ENCODE measurements at regions not wholly inside any gene's neighbourhood (a gene's known extent, or its start where the extent isn't known, plus 50 kb on each side); places are given as distances from the start of the nearest gene placed in this dataset.
A peak's percentile ranks its signal among the peaks of the same experiment; 100 is the strongest.

DNA sequence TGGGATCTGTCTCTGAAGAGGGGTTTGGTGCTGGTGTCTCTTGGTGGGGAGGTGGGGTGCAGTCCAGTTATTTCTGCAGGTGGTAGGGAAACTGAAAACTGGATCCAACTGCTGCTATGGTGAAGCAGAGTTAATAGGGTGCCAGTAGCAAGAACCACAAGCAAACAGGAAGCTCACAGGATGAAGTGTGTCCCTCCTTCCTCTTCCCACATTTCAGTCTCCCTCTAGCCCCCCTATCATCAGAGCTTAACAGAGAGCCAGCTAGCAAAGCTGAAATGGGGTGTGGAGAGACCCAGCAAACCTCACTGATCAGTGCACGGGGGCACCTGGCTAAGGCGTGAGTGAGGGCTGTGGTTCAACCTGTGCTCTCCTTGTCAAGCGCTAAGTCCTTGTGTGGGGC is 69.1 kb upstream of the C12orf71 start:
- TF ChIP-seq CTCF (IDR thresholded peaks at IDR 0.05; ENCODE audit: borderline replicate concordance, insufficient read depth, low read depth, low read length), result no peak
- no peak overlapping the region for H3K4me3 ChIP-seq (ENCODE audit: low read depth, low read length)

DNA sequence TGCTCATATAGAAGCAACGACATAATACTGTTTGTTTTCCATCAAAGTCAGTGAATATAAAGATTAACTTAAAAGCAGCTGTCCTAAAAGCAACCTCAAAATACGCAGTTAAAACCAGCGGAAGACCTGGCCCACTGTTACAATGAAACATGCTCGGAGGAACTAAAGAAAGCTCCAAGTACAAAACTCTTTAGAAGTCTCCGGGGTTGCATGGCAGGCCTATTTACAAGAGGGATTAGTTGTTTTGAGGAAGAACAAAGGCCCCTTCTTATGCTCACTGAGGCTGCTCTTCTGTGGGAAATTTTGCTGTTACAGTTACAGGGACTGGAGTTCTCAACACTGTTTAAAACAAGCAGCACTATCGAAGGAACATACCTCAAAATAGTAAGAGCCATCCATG is 75.9 kb upstream of the C12orf71 start:
- TF ChIP-seq CTCF (IDR thresholded peaks at IDR 0.05; ENCODE audit: borderline replicate concordance, insufficient read depth, low read depth, low read length), result no peak
- H3K4me3 ChIP-seq (ENCODE audit: low read depth, low read length), result no peak overlapping the region

- H3K4me3 ChIP-seq (ENCODE audit: low read depth, low read length), result peak overlapping the region; percentile 7
- TF ChIP-seq CTCF (IDR thresholded peaks at IDR 0.05; ENCODE audit: borderline replicate concordance, insufficient read depth, low read depth, low read length), result no peak
Observed at GRCh38 chr12:27161458-27162228, 79.3 kb upstream of the C12orf71 start.

- H3K4me3 ChIP-seq (ENCODE audit: low read depth, low read length), result peak overlapping the region; percentile 7
- TF ChIP-seq CTCF (IDR thresholded peaks at IDR 0.05; ENCODE audit: borderline replicate concordance, insufficient read depth, low read depth, low read length), result no peak
Observed at GRCh38 chr12:27162229-27162537, 79.8 kb upstream of the C12orf71 start.

DNA sequence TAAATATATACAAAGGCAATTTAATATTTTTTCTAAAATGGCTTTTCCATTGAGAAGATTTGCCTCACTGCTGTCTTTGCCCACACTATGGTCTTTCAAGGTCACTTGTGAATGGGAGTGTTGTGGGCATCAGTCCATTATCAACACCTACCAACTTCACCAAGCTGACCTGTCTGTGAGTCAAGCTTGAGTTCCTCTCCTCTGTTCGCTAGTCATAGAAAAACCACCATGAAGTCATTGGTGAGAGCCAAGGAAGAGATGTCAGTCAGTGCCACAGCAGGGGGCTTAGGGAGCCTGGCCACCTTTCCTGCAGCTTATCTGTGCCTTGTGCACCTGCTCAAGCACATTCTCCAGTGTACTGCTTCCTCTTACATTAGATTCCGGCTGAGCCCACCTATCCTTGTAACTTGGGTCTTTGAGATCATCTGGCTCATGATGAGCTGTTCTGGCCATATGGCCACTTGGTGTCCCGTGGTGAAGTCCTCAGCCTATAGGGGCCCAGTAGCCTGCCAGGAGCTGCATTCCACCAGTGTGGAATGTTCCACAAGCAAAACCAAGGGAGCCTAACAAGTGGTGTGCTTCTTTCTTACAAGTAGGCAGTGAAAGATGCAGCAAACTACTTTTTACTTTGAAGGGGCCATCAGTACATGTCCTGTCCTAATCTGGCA is 80.8 kb upstream of the C12orf71 start:
- TF ChIP-seq CTCF (IDR thresholded peaks at IDR 0.05; ENCODE audit: borderline replicate concordance, insufficient read depth, low read depth, low read length), result 0 out of 2 replicates have a peak, but pooled peaks have one; percentile 2
- H3K4me3 ChIP-seq (ENCODE audit: low read depth, low read length), result no peak overlapping the region

GRCh38 chr12:27163894-27164293 is 80.2 kb upstream of the STK38L start:
- no peak overlapping the region for H3K4me3 ChIP-seq (ENCODE audit: low read depth, low read length)
- TF ChIP-seq CTCF (IDR thresholded peaks at IDR 0.05; ENCODE audit: borderline replicate concordance, insufficient read depth, low read depth, low read length), result no peak
